Karpas-422 (cell line): ENCODE measurements at regions not wholly inside any gene's neighbourhood (a gene's known extent, or its start where the extent isn't known, plus 50 kb on each side); places are given as distances from the start of the nearest gene placed in this dataset.
"Not testable (repeated sequence)": the region's sequence is repeated elsewhere in the genome, so short reads cannot be mapped to it uniquely, and the experiment has no call there.

Source experiments
- DNase-seq: peaks from one replicate; pipeline ENCODE4 v3.0.0-alpha.2; 2015
- H2AFZ ChIP-seq: fragments of 200-600 bp; sonication (generic); 2 replicates; pipeline ENCODE4 v1.6.1; 2014; ENCODE audit warnings: antibody characterized with exemption, low read length, mixed read lengths
- H3K27ac ChIP-seq: fragments of 200-600 bp; sonication (generic); 2 replicates; pipeline ENCODE4 v1.5.1; 2014; ENCODE audit warnings: mild to moderate bottlenecking, low read length, moderate library complexity
- H3K27me3 ChIP-seq: fragments of 200-600 bp; sonication (generic); 2 replicates; pipeline ENCODE4 v1.6.1; 2014; ENCODE audit warnings: low read length, mixed read lengths
- H3K36me3 ChIP-seq: fragments of 200-600 bp; sonication (generic); 2 replicates; pipeline ENCODE4 v1.6.1; 2014; ENCODE audit warnings: low read length, mixed read lengths; ENCODE audit not compliant: insufficient read depth
- H3K4me1 ChIP-seq: fragments of 200-600 bp; sonication (generic); 2 replicates; pipeline ENCODE4 v1.6.1; 2014; ENCODE audit warnings: mild to moderate bottlenecking, low read length, mixed read lengths
- H3K4me2 ChIP-seq: fragments of 200-600 bp; sonication (generic); 2 replicates; pipeline ENCODE4 v1.6.1; 2014; ENCODE audit warnings: low read length, low read depth, mild to moderate bottlenecking; ENCODE audit not compliant: poor library complexity, severe bottlenecking
- H3K4me3 ChIP-seq: fragments of 200-600 bp; sonication (generic); 2 replicates; pipeline ENCODE4 v1.5.1; 2014; ENCODE audit warnings: mild to moderate bottlenecking, antibody characterized with exemption, low read length, mixed read lengths
- H3K79me2 ChIP-seq: fragments of 200-600 bp; sonication (generic); 2 replicates; pipeline ENCODE4 v1.6.1; 2014; ENCODE audit warnings: mild to moderate bottlenecking, low read length, mixed read lengths
- H3K9ac ChIP-seq: fragments of 200-600 bp; sonication (generic); 2 replicates; pipeline ENCODE4 v1.6.0; 2014; ENCODE audit warnings: low read length
- H3K9me2 ChIP-seq: fragments of 200-600 bp; sonication (generic), shearing (Covaris generic); replicated peaks from 2 replicates; pipeline ENCODE4 v1.6.0; 2014; ENCODE audit warnings: mild to moderate bottlenecking, low read length, moderate library complexity; ENCODE audit not compliant: insufficient read depth
- H3K9me3 ChIP-seq: fragments of 300-700, 200-600 bp; sonication (generic); 2 replicates; pipeline ENCODE4 v1.6.1; 2014; ENCODE audit warnings: low read length, mixed read lengths
- H4K20me1 ChIP-seq: fragments of 200-600 bp; sonication (generic); 2 replicates; pipeline ENCODE4 v1.6.1; 2014; ENCODE audit warnings: mild to moderate bottlenecking, antibody characterized with exemption, low read length, low read depth; ENCODE audit not compliant: insufficient read depth

DNA sequence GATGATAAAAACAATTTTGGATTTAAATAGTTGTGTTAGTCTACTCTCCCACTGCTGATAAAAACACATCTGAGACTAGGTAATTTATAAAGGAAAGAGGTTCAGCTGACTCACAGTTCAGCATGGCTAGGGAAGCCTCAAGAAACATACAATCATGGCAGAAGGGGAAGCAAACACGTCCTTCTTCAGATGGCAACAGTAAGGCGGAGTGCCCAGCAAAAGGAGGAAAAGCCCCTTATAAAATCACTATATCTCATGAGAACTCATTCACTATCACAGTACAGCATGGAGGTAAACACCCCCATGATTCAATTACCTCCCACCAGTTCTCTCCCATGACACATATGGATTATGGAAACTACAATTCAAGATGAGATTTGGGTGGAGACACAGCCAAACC, 632.1 kb downstream of the SLC16A7 start:
- Histone ChIP-seq H3K4me2 (no peak overlapping the region), H3K79me2 (no peaks in the 10 kb centered on the region), H3K9me2 (peaks cover 4% of the 10 kb centered on the region; the same call in 1 of the 2 replicates), H4K20me1 (no peaks in the 10 kb centered on the region), H3K27me3 (no peaks in the 10 kb centered on the region), H3K4me1 (no peaks in the 10 kb centered on the region), H3K4me3 (no peak overlapping the region), H3K9me3 (peaks cover 7% of the 10 kb centered on the region), H3K27ac (no peak overlapping the region), H3K9ac (no peak overlapping the region), H3K36me3 (no peaks in the 10 kb centered on the region), H2AFZ (no peak overlapping the region)
- no peak for DNase-seq

DNA sequence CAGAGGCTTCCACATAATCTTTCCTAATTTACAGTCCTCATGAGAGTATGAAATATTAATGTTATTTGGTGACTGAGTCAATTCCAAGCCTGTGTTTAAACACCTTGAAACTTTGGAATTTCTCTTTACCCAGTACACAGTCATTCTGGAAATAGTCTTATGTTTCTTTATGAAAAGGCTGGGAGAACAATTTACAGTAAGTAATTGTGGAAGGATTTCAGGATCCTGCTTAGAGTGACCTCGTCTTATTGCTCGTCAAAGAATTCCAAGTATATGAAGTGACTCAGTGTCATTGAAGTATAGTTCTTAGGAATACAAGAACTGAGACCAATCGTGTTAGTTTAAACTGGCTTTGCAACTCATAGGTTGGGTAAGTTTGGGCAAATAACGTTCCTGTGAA, 634.2 kb downstream of the SLC16A7 start:
- H3K27ac ChIP-seq: no peak overlapping the region

DNA sequence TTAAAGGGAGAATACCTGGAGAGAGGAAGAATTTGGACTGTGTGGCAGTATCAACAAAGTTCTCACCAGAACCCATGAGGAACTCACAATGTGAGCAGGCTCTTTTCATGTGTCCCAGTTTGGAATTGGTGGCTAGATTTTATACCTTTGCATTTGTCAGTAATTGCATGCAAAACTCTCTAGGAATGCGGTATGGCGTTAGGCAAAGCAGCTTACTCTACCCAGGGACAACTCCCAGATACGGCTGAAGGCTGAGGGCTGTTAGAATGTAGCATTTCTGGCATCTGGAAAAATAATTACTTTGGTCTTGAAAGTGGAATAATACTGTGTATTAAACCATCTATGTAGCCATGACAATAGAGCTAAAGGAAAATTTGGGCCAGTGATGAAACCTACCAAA, 635.5 kb downstream of the SLC16A7 start:
- Histone ChIP-seq H3K27me3 (no peaks in the 10 kb centered on the region), H3K36me3 (no peaks in the 10 kb centered on the region), H3K79me2 (no peaks in the 10 kb centered on the region), H3K4me1 (no peaks in the 10 kb centered on the region), H3K27ac (no peak overlapping the region), H3K4me3 (no peak overlapping the region), H2AFZ (no peak overlapping the region), H3K9me2 (no peaks in the 10 kb centered on the region), H4K20me1 (no peaks in the 10 kb centered on the region), H3K9me3 (peaks cover 3% of the 10 kb centered on the region), H3K9ac (no peak overlapping the region), H3K4me2 (no peak overlapping the region)
- no peak for DNase-seq

More for the DNA sequence above, 634.2 kb downstream of the SLC16A7 start:
- no peaks in the 10 kb centered on the region for H3K79me2 ChIP-seq
- H3K9me3 ChIP-seq: peaks cover 3% of the 10 kb centered on the region
- no peaks in the 10 kb centered on the region for H3K36me3 ChIP-seq
- H3K4me3 ChIP-seq: no peak overlapping the region
- H3K4me2 ChIP-seq: no peak overlapping the region
- DNase-seq: no peak
- no peaks in the 10 kb centered on the region for H3K4me1 ChIP-seq
- H3K9ac ChIP-seq: no peak overlapping the region
- no peaks in the 10 kb centered on the region for H3K27me3 ChIP-seq
- H3K9me2 ChIP-seq: peaks cover 4% of the 10 kb centered on the region; the same call in 1 of the 2 replicates
- no peak overlapping the region for H2AFZ ChIP-seq
- H4K20me1 ChIP-seq: no peaks in the 10 kb centered on the region

DNA sequence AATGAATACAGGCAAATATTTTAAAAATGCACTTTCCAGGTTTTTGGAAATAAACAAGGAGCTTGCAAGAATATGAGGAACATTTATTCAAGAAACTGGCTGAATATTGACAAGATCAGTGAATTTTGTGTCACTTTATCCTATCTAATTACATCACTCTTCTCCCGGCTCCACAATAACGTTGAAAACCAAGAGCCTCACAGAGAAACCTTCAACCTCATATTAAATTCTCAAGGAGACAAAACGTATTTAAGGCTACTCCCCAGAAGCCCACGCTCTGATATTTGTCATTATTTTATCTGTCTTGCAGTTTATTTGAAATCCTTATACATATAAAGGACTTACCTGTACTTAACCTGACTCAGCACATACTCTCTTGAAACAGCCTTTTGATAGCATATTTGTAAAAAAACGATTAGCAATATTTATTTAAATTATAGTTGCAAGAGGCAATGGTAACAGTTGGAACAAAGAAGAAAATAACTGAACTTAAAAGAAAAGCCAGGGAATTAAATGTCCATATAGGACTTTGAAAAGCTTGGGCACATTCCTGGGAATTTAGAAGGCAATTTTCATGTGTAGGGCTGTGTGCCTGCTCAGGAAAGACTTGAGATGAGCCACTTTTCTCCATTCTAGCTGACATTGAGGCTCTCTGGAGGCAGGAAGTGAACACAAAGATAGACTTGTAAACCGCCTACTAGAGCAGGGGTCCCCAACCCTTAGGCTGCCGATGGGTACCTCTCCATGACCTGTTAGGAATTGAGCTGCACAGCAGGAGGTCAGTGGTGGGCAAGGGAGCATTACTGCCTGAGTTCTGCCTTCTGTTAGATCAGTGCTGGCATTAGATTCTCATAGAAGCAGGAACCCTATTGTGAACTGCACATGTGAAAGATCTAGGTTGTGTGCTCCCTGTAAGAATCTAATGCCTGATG, 636.4 kb downstream of the SLC16A7 start:
- Histone ChIP-seq H3K9ac (no peak overlapping the region), H3K27me3 (no peaks in the 10 kb centered on the region)

DNA sequence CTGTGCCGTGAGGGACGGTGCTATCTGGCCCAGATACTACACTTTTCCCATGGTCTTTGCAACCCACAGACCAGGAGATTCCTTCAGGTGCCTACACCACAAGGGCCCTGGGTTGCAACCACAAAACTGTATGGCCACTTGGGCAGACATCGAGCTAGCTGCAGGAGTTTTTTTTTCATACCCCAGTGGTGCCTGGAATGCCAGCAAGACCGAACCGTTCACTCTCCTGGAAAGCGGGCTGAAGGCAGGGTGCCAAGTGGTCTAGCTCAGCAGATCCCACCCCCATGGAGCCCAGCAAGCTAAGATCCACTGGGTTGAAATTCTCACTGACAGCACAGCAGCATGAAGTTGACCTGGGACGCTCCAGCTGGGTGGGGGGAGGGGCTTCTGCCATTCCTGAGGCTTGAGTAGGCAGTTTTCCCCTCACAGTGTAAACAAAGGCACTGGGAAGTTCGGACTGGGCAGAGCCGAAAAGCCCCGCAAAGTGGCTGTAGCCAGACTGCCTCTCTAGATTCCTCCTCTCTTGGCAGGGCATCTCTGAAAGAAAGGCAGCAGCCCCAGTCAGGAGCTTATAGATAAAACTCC, 638.9 kb downstream of the SLC16A7 start:
- H3K36me3 ChIP-seq, H3K9me3 ChIP-seq, H3K4me1 ChIP-seq, H4K20me1 ChIP-seq, H3K9ac ChIP-seq, H3K27ac ChIP-seq, H3K4me3 ChIP-seq, H3K27me3 ChIP-seq, H3K9me2 ChIP-seq, DNase-seq, H3K4me2 ChIP-seq, H3K79me2 ChIP-seq, H2AFZ ChIP-seq: not testable (repeated sequence)

More for the DNA sequence above, 636.4 kb downstream of the SLC16A7 start:
- Histone ChIP-seq H3K4me2 (no peak overlapping the region), H3K4me3 (no peak overlapping the region), H3K27ac (no peak overlapping the region), H2AFZ (no peak overlapping the region), H3K79me2 (no peaks in the 10 kb centered on the region), H3K9me2 (no peaks in the 10 kb centered on the region), H3K36me3 (no peaks in the 10 kb centered on the region), H3K9me3 (peaks cover 3% of the 10 kb centered on the region), H3K4me1 (no peaks in the 10 kb centered on the region), H4K20me1 (no peaks in the 10 kb centered on the region)
- DNase-seq: no peak

DNA sequence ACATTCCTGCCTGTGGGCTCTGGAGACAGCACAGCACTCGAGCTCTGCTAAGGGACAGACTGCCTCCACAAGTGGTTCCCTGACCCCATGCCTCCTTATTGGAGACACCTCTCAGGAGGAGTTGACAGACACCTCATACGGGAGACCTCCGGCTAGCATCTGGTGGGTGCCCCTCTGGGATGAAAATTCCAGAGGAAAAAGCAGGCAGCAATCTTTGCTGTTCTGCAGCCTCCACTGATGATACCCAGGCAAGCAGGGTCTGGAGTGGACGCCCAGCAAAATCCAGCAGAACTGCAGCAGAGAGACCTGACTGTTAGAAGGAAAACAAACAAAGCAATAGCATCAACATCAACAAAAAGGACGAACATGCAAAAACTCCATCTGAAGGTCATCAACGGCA, 639.4 kb downstream of the SLC16A7 start:
- Histone ChIP-seq H2AFZ (no peak overlapping the region), H3K36me3 (no peaks in the 10 kb centered on the region), H3K4me1 (no peaks in the 10 kb centered on the region), H3K9me3 (no peaks in the 10 kb centered on the region), H3K9ac (no peak overlapping the region), H3K4me2 (no peak overlapping the region), H3K27me3 (no peaks in the 10 kb centered on the region), H3K79me2 (no peaks in the 10 kb centered on the region), H3K4me3 (no peak overlapping the region), H3K9me2 (no peaks in the 10 kb centered on the region), H4K20me1 (no peaks in the 10 kb centered on the region), H3K27ac (no peak overlapping the region)
- no peak for DNase-seq

DNA sequence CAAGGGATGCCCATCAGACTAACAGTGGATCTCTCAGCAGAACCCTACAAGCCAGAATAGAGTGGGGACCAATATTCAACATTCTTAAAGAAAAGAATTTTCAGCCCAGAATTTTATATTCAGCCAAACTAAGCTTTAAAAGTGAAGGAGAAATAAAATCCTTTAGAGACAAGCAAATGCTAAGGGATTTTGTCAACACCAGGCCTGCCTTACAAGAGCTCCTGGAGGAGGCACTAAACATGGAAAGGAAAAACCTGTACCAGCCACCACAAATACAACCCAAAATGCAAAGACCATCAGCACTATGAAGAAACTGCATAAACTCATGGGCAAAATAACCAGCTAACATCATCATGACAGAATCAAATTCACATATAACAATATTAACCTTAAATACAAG, 640.6 kb downstream of the SLC16A7 start:
- not testable (repeated sequence) for H3K9me2 ChIP-seq, H3K27ac ChIP-seq, H2AFZ ChIP-seq, DNase-seq, H3K9me3 ChIP-seq, H3K4me2 ChIP-seq, H3K4me1 ChIP-seq, H3K27me3 ChIP-seq, H4K20me1 ChIP-seq, H3K36me3 ChIP-seq, H3K4me3 ChIP-seq, H3K9ac ChIP-seq, H3K79me2 ChIP-seq

DNA sequence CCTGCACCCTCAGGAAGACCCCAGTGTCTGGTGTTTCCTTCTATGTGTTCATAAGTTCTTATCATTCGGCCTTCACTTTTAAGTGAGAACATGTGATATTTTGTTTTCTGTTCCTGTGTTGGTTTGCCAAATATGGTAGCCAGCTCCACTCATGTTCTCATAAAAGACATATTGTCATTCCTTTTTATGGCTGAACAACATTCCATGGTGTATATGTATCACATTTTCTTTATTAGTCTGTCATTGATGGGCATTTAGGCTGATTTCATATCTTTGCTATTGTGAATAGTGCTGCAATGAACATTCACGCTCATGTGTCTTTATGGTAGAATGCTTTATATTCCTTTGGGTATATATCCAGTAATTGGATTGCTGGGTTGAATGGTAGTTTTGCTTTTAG, 645.1 kb downstream of the SLC16A7 start:
- Histone ChIP-seq H3K4me2 (no peak overlapping the region), H3K36me3 (no peaks in the 10 kb centered on the region), H3K9me2 (no peaks in the 10 kb centered on the region; the same call in 1 of the 2 replicates), H3K4me1 (no peaks in the 10 kb centered on the region), H4K20me1 (no peaks in the 10 kb centered on the region), H3K4me3 (no peak overlapping the region), H2AFZ (no peak overlapping the region), H3K9me3 (no peaks in the 10 kb centered on the region), H3K27me3 (no peaks in the 10 kb centered on the region), H3K9ac (no peak overlapping the region), H3K27ac (no peak overlapping the region), H3K79me2 (no peaks in the 10 kb centered on the region)
- no peak for DNase-seq
